Smooth muscle cell (in vitro differentiated cells): ENCODE measurements at regions not wholly inside any gene's neighbourhood (a gene's known extent, or its start where the extent isn't known, plus 50 kb on each side); places are given as distances from the start of the nearest gene placed in this dataset.
A peak's percentile ranks its signal among the peaks of the same experiment; 100 is the strongest.

Experiments used
- DNase-seq: peaks from one replicate; lab custom pipeline; 2025; ENCODE audit not compliant: unreplicated experiment; lab: John Stamatoyannopoulos, UW
- H2AFZ ChIP-seq: fragments of 200-600 bp; sonication (generic); 2 replicates; pipeline ENCODE4 v1.6.0; 2016; ENCODE audit warnings: antibody characterized with exemption, low read depth, mild to moderate bottlenecking
- H3F3A ChIP-seq: fragments of 200-600 bp; sonication (generic); 2 replicates; pipeline ENCODE4 v1.6.0; 2017; ENCODE audit warnings: antibody characterized with exemption, low read depth
- H3K27ac ChIP-seq: fragments of 200-600 bp; sonication (generic); 2 replicates; pipeline ENCODE4 v1.5.1; 2016; ENCODE audit warnings: low read depth, mild to moderate bottlenecking
- H3K27me3 ChIP-seq: fragments of 200-600 bp; sonication (generic); 2 replicates; pipeline ENCODE4 v1.6.1; 2016; ENCODE audit warnings: low read depth, mild to moderate bottlenecking
- H3K36me3 ChIP-seq: fragments of 200-600 bp; sonication (generic); 2 replicates; pipeline ENCODE4 v1.5.1; 2016; ENCODE audit warnings: low read depth
- H3K4me1 ChIP-seq: fragments of 200-600 bp; sonication (generic); 2 replicates; pipeline ENCODE4 v1.5.1; 2016; ENCODE audit warnings: low read depth
- H3K4me2 ChIP-seq: fragments of 200-600 bp; sonication (generic); 2 replicates; pipeline ENCODE4 v1.6.0; 2016; ENCODE audit warnings: mild to moderate bottlenecking
- H3K4me3 ChIP-seq: fragments of 200-600 bp; sonication (generic); 2 replicates; pipeline ENCODE4 v1.5.1; 2016; ENCODE audit warnings: mild to moderate bottlenecking
- H3K79me2 ChIP-seq: fragments of 200-600 bp; sonication (generic); 2 replicates; pipeline ENCODE4 v1.6.0; 2016; ENCODE audit warnings: low read depth, mild to moderate bottlenecking
- H3K9ac ChIP-seq: fragments of 200-600 bp; sonication (generic); 2 replicates; pipeline ENCODE4 v1.6.0; 2016; ENCODE audit warnings: low read depth
- H3K9me3 ChIP-seq: fragments of 200-600 bp; sonication (generic); replicated peaks from 2 replicates; pipeline ENCODE4 v1.5.1; 2016; ENCODE audit warnings: low read depth
- H4K20me1 ChIP-seq: fragments of 200-600 bp; sonication (generic); 2 replicates; pipeline ENCODE4 v1.6.0; 2016; ENCODE audit warnings: low read depth
- WGBS: methylation state at CpG from one replicate; pipeline ENCODE4 v1.1.7; 2016; ENCODE audit warnings: low lambda C conversion rate; 5-methylcytosine and 5-hydroxymethylcytosine counted together
- TF ChIP-seq, protein P1 (sequence below): fragments of 200-600 bp; sonication (generic); IDR thresholded peaks from 2 replicates; pipeline ENCODE4 v1.5.1; 2017; ENCODE audit warnings: borderline replicate concordance, mild to moderate bottlenecking, antibody characterized with exemption; ENCODE audit not compliant: insufficient read depth, poor library complexity, severe bottlenecking

- no peak overlapping the region for H3K4me3 ChIP-seq
- TF ChIP-seq, protein P1, sequence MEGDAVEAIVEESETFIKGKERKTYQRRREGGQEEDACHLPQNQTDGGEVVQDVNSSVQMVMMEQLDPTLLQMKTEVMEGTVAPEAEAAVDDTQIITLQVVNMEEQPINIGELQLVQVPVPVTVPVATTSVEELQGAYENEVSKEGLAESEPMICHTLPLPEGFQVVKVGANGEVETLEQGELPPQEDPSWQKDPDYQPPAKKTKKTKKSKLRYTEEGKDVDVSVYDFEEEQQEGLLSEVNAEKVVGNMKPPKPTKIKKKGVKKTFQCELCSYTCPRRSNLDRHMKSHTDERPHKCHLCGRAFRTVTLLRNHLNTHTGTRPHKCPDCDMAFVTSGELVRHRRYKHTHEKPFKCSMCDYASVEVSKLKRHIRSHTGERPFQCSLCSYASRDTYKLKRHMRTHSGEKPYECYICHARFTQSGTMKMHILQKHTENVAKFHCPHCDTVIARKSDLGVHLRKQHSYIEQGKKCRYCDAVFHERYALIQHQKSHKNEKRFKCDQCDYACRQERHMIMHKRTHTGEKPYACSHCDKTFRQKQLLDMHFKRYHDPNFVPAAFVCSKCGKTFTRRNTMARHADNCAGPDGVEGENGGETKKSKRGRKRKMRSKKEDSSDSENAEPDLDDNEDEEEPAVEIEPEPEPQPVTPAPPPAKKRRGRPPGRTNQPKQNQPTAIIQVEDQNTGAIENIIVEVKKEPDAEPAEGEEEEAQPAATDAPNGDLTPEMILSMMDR, result no peak
- no peak overlapping the region for H3K27ac ChIP-seq
- H3K36me3 ChIP-seq, result no peaks in the 10 kb centered on the region
- no peaks in the 10 kb centered on the region for H4K20me1 ChIP-seq
- H3K4me2 ChIP-seq, result peak overlapping the region; percentile 84
- no peaks in the 10 kb centered on the region for H3K79me2 ChIP-seq
- H3K27me3 ChIP-seq, result peaks cover 4% of the 10 kb centered on the region
- no peaks in the 10 kb centered on the region for H3F3A ChIP-seq
- H2AFZ ChIP-seq, result peak overlapping the region; percentile 78
- DNase-seq, result no peak
- no peaks in the 10 kb centered on the region for H3K9me3 ChIP-seq
- 66% methylated on average over 18 of the region's 18 CpGs for WGBS
- H3K9ac ChIP-seq, result no peak overlapping the region
- H3K4me1 ChIP-seq, result peaks cover 4% of the 10 kb centered on the region
Measured at GRCh38 chr14:94689985-94690400, 77.8 kb downstream of the SERPINA3 start.

DNA sequence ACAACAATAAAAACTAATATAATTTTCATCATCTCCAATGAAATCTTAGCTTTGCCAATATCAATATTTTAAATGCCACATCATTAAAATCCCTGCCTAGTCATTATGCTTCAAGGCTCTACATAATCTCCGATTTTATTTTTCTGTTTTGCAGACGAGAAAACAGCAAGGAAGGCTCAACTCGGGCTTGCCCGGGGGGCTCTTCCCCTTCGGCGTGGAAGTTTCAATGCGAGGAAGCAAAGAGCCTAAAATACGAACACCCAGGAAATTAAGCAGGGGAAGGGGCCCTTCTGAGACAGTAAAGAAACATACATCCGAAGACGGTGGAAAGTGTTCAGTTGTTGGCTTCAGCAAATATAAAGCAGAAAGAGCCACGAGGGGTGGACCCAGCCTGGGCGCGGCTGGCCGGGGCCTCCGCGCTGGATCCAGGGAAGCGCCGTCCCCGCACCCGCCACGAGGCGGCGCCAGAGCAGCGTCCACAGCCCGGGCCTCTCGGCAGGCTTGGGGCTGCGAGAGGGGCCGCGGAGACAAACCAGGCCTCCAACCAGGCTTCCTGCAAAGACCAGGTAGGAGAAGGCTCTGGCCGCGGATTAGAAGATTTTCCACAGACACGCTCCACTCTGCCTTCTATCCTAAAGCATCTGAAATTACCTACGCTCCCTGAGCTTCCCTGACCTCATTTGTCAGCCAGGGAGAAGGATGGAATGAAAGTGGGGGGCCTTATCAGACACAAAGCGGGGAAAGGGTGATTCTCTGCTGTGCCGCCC is 77.2 kb downstream of the SERPINA3 start:
- Histone ChIP-seq H3K4me2 (peak overlapping the region; percentile 84), H3K9me3 (no peaks in the 10 kb centered on the region), H3K4me1 (peaks cover 4% of the 10 kb centered on the region), H3K4me3 (peak overlapping the region; percentile 32), H3K36me3 (no peaks in the 10 kb centered on the region), H3K27ac (no peak overlapping the region), H3K9ac (no peak overlapping the region), H3F3A (no peaks in the 10 kb centered on the region), H4K20me1 (no peaks in the 10 kb centered on the region), H3K27me3 (peaks cover 4% of the 10 kb centered on the region), H3K79me2 (no peaks in the 10 kb centered on the region), H2AFZ (peak overlapping the region; percentile 96)
- 22% methylated on average over 33 of the region's 35 CpGs for WGBS
- TF ChIP-seq, protein P1, result peak; percentile 98
- DNase-seq, result peak; percentile 49

- H3K79me2 ChIP-seq, result no peaks in the 10 kb centered on the region
- peaks cover 4% of the 10 kb centered on the region for H3K4me1 ChIP-seq
- no peak overlapping the region for H3K4me2 ChIP-seq
- peaks cover 4% of the 10 kb centered on the region for H3K27me3 ChIP-seq
- no peak overlapping the region for H2AFZ ChIP-seq
- no peaks in the 10 kb centered on the region for H3K36me3 ChIP-seq
- H3K9ac ChIP-seq, result no peak overlapping the region
- TF ChIP-seq, protein P1, result no peak
- no peaks in the 10 kb centered on the region for H4K20me1 ChIP-seq
- H3K27ac ChIP-seq, result no peak overlapping the region
- H3F3A ChIP-seq, result no peaks in the 10 kb centered on the region
- no peak overlapping the region for H3K4me3 ChIP-seq
- H3K9me3 ChIP-seq, result no peaks in the 10 kb centered on the region
- DNase-seq, result no peak
- WGBS, result 91% methylated on average over 13 of the region's 13 CpGs
Measured at GRCh38 chr14:94686511-94687160, 74.4 kb downstream of the SERPINA3 start.
